OCI-LY7 (cell line): ENCODE measurements at regions not wholly inside any gene's neighbourhood (a gene's known extent, or its start where the extent isn't known, plus 50 kb on each side); places are given as distances from the start of the nearest gene placed in this dataset.

ENCODE experiments used
- BruUV-seq: library from RNA; stranded (reverse); fragments of 400-500 nt; replicated peaks from 2 replicates; lab custom pipeline; 2021; lab: Mats Ljungman, UMichigan
- CTCF ChIA-PET: fragments of 300-600 bp; sonication (Branson Sonifier 250); formaldehyde crosslinking; loops from one replicate; lab custom pipeline; 2022; ENCODE audit warnings: antibody characterized with exemption; ENCODE audit not compliant: unreplicated experiment; lab: Charles Lee
- POLR2A ChIA-PET: fragments of 300-600 bp; sonication (Branson Sonifier 250); formaldehyde crosslinking; loops from one replicate; lab custom pipeline; 2022; ENCODE audit warnings: antibody characterized with exemption; lab: Charles Lee
- DNase-seq: peaks from one replicate; pipeline ENCODE4 v3.0.0-alpha.2; 2015; ENCODE audit warnings: low spot score
- H2AFZ ChIP-seq: fragments of 200-600 bp; sonication (generic), shearing (Covaris generic); 2 replicates; pipeline ENCODE4 v1.6.1; 2014; ENCODE audit warnings: mild to moderate bottlenecking, antibody characterized with exemption, low read length, moderate library complexity
- H3K27ac ChIP-seq: fragments of 200-600 bp; sonication (generic); 2 replicates; pipeline ENCODE4 v1.5.1; 2014; ENCODE audit warnings: mixed run types, low read depth, mild to moderate bottlenecking, moderate library complexity, low read length, inconsistent platforms; ENCODE audit not compliant: poor library complexity, severe bottlenecking
- H3K36me3 ChIP-seq: fragments of 200-600 bp; sonication (generic); 2 replicates; pipeline ENCODE4 v1.6.1; 2014; ENCODE audit warnings: mild to moderate bottlenecking, antibody characterized with exemption, low read length, moderate library complexity, mixed read lengths; ENCODE audit not compliant: insufficient read depth
- H3K4me1 ChIP-seq: fragments of 200-600 bp; sonication (generic); 2 replicates; pipeline ENCODE4 v1.5.1; 2014; ENCODE audit warnings: mild to moderate bottlenecking, low read length; ENCODE audit not compliant: insufficient read depth, poor library complexity, severe bottlenecking
- H3K4me2 ChIP-seq: fragments of 200-600 bp; sonication (generic); 2 replicates; pipeline ENCODE4 v1.6.1; 2014; ENCODE audit warnings: mild to moderate bottlenecking, low read length
- H3K4me3 ChIP-seq: fragments of 200-600 bp; sonication (generic); 2 replicates; pipeline ENCODE4 v1.5.1; 2014; ENCODE audit warnings: mild to moderate bottlenecking, low read depth, low read length; ENCODE audit not compliant: poor library complexity, severe bottlenecking
- H3K79me2 ChIP-seq: fragments of 200-600 bp; sonication (generic); 2 replicates; pipeline ENCODE4 v1.6.1; 2016; ENCODE audit warnings: low read depth, mild to moderate bottlenecking, low read length, moderate library complexity, mixed read lengths; ENCODE audit not compliant: insufficient read depth
- H3K9me2 ChIP-seq: fragments of 200-600 bp; sonication (generic); 2 replicates; pipeline ENCODE4 v1.6.1; 2016; ENCODE audit warnings: mild to moderate bottlenecking, low read length, mixed read lengths; ENCODE audit not compliant: insufficient read depth
- H3K9me3 ChIP-seq: fragments of 200-600 bp; sonication (generic); 2 replicates; pipeline ENCODE4 v1.6.1; 2014; ENCODE audit warnings: mild to moderate bottlenecking, mixed run types, low read length, mixed read lengths
- H4K20me1 ChIP-seq: fragments of 200-600 bp; sonication (generic); 2 replicates; pipeline ENCODE4 v1.6.1; 2014; ENCODE audit warnings: mild to moderate bottlenecking, antibody characterized with exemption, low read length, moderate library complexity, mixed read lengths; ENCODE audit not compliant: insufficient read depth
- EZH2phosphoT487 ChIP-seq: fragments of 200-600 bp; sonication (generic); IDR thresholded peaks from 2 replicates; pipeline ENCODE4 v1.6.1; 2018; ENCODE audit warnings: low read depth, borderline replicate concordance, mild to moderate bottlenecking, mixed run types, antibody characterized with exemption, low read length, moderate library complexity, mixed read lengths
- intact Hi-C: fragments of 100-400 bp; cut with micrococcal nuclease; formaldehyde crosslinking; loops from one replicate; pipeline ENCODE4 v1.10.0; 2022; ENCODE audit not compliant: unreplicated experiment
- TF ChIP-seq, protein P1 (sequence below): fragments of 200-600 bp; sonication (generic); conservative IDR thresholded peaks from 2 replicates; pipeline ENCODE4 v1.5.1; 2014; ENCODE audit warnings: mild to moderate bottlenecking, antibody characterized with exemption, low read length, moderate library complexity, mixed read lengths

- H4K20me1 ChIP-seq, result no peaks in the 10 kb centered on the region
- no peak for DNase-seq
- no peaks in the 10 kb centered on the region for H3K9me2 ChIP-seq
- no peaks in the 10 kb centered on the region for H3K36me3 ChIP-seq
- ChIA-PET CTCF (no interaction called here), POLR2A (no interaction called here)
- no peaks in the 10 kb centered on the region for H3K9me3 ChIP-seq
- H2AFZ ChIP-seq, result no peak overlapping the region
- no peak overlapping the region for H3K27ac ChIP-seq
- BruUV-seq, result no TSS peak
- no peaks in the 10 kb centered on the region for H3K4me1 ChIP-seq
- no peak overlapping the region for H3K4me3 ChIP-seq
- TF ChIP-seq, protein P1, sequence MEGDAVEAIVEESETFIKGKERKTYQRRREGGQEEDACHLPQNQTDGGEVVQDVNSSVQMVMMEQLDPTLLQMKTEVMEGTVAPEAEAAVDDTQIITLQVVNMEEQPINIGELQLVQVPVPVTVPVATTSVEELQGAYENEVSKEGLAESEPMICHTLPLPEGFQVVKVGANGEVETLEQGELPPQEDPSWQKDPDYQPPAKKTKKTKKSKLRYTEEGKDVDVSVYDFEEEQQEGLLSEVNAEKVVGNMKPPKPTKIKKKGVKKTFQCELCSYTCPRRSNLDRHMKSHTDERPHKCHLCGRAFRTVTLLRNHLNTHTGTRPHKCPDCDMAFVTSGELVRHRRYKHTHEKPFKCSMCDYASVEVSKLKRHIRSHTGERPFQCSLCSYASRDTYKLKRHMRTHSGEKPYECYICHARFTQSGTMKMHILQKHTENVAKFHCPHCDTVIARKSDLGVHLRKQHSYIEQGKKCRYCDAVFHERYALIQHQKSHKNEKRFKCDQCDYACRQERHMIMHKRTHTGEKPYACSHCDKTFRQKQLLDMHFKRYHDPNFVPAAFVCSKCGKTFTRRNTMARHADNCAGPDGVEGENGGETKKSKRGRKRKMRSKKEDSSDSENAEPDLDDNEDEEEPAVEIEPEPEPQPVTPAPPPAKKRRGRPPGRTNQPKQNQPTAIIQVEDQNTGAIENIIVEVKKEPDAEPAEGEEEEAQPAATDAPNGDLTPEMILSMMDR, result no peak
- TF ChIP-seq EZH2phosphoT487, result no peak
- intact Hi-C loops, result no loop called here
- H3K4me2 ChIP-seq, result no peak overlapping the region
- no peaks in the 10 kb centered on the region for H3K79me2 ChIP-seq
Observed at GRCh38 chr13:72523593-72523992, 203.8 kb downstream of the MZT1 start.

- POLR2A ChIA-PET, result interaction anchor here (0.7 kb wide), 2 partner anchors 13 to 270 kb away, joined by 3 to 6 read pairs; no protein-coding TSS in a partner anchor
- no peaks in the 10 kb centered on the region for H3K79me2 ChIP-seq
- H3K9me3 ChIP-seq, result no peaks in the 10 kb centered on the region
- no peaks in the 10 kb centered on the region for H3K36me3 ChIP-seq
- intact Hi-C loops, result no loop called here
- no peaks in the 10 kb centered on the region for H3K9me2 ChIP-seq
- no peak overlapping the region for H3K27ac ChIP-seq
- DNase-seq, result no peak
- CTCF ChIA-PET, result no interaction called here
- BruUV-seq, result no TSS peak
- no peaks in the 10 kb centered on the region for H4K20me1 ChIP-seq
- TF ChIP-seq EZH2phosphoT487, result no peak
- TF ChIP-seq, protein P1, result no peak
- H2AFZ ChIP-seq, result no peak overlapping the region
- no peak overlapping the region for H3K4me3 ChIP-seq
- no peaks in the 10 kb centered on the region for H3K4me1 ChIP-seq
- no peak overlapping the region for H3K4me2 ChIP-seq
Observed at GRCh38 chr13:72523049-72523448, 204.4 kb downstream of the MZT1 start.

DNA sequence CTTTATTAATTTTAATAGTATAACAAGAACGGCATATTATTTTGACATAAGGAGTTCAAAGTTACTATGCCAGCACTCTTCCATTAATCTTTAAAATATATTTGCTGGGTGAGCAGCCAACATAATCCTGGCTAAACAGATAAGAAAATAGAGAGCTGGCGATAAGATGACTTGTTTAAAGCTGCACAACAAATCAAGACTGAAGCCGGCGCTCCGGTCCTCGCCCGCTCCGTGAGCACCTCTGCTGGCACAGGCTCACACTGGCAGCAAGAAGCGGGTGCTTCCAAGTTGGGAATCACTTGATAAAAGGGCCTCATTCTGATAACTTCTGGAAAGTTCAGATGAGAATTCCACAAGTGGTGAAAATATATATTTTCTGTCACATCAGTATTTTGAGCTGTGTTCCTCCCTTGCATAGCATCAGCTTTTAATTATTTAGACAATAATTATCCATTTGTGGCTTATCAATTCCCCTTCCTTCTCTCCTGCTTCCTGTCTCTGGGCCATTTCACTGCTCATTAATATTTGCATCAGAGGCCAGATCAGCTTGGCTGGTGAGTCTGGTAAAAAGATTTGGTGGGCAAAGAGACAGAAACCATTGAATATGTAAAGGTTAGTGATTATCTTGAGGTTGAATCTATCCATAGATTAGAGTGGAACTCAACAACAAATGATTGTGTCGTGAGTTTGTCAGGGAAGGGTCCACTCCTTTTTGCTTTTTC, 205.3 kb downstream of the MZT1 start:
- POLR2A ChIA-PET, result interaction anchor here (1.0 kb wide), 1 partner anchor 15 kb away, joined by 3 read pairs; no protein-coding TSS in a partner anchor
- CTCF ChIA-PET, result no interaction called here
- Histone ChIP-seq H3K4me3 (no peak overlapping the region), H2AFZ (no peak overlapping the region), H3K9me2 (no peaks in the 10 kb centered on the region), H3K4me1 (no peaks in the 10 kb centered on the region), H4K20me1 (no peaks in the 10 kb centered on the region), H3K9me3 (no peaks in the 10 kb centered on the region), H3K79me2 (no peaks in the 10 kb centered on the region), H3K36me3 (no peaks in the 10 kb centered on the region), H3K27ac (no peak overlapping the region), H3K4me2 (no peak overlapping the region)
- intact Hi-C loops, result no loop called here
- TF ChIP-seq EZH2phosphoT487, result no peak
- TF ChIP-seq, protein P1, result no peak
- no TSS peak for BruUV-seq
- DNase-seq, result no peak
